Uterus (tissue), 2 donors: ENCODE measurements at regions not wholly inside any gene's neighbourhood (a gene's known extent, or its start where the extent isn't known, plus 50 kb on each side); places are given as distances from the start of the nearest gene placed in this dataset.

Experiments used
- CTCF ChIP-seq, 4 experiments: fragments of 200-600 bp in 2 of 4; fragments of 450-650 bp in 2 of 4; sonication (generic) in 2 of 4; IDR thresholded peaks; one replicate each; pipeline ENCODE4 v1.5.1; 2016 to 2019; ENCODE audit warnings: antibody characterized with exemption in 4 of 4, mild to moderate bottlenecking in 2 of 4, moderate library complexity in 1 of 4
- POLR2A ChIP-seq, 2 donors: fragments of 450-650 bp; IDR thresholded peaks; one replicate each; pipeline ENCODE4 v1.6.1; 2016; ENCODE audit warnings: antibody characterized with exemption in 2 of 2, mild to moderate bottlenecking in 1 of 2, moderate library complexity in 1 of 2

- TF ChIP-seq CTCF (IDR thresholded peaks at IDR 0.05) (no peak), POLR2A (IDR thresholded peaks at IDR 0.05) (no peak)
These were observed 117.2 kb downstream of the MATN1 start for GRCh38 chr1:30606166-30606565.
